Upper lobe of left lung (tissue), 6 donors: ENCODE measurements at regions not wholly inside any gene's neighbourhood (a gene's known extent, or its start where the extent isn't known, plus 50 kb on each side); places are given as distances from the start of the nearest gene placed in this dataset.

ENCODE experiments used
- ATAC-seq, 2 donors: fragments of 200-7000 bp; cut with Tn5 transposase; one replicate each; pipeline ENCODE4 v1.9.1; 2022; ENCODE audit warnings: mild to moderate bottlenecking in 2 of 2, moderate library complexity in 2 of 2; ENCODE audit not compliant: low FRiP score in 2 of 2
- DNase-seq, 2 donors: peaks; one replicate each; pipeline ENCODE4 v3.0.0-alpha.2; 2019 to 2020
- H3K27ac ChIP-seq, 4 donors: fragments of 200-600 bp; sonication (generic); one replicate each; pipeline ENCODE4 v1.5.1; 2016 to 2019
- H3K27me3 ChIP-seq, 4 donors: fragments of 200-600 bp; sonication (generic); one replicate each; pipeline ENCODE4 v1.5.1; 2017 to 2019
- H3K36me3 ChIP-seq, 4 donors: fragments of 200-600 bp; sonication (generic); one replicate each; pipeline ENCODE4 v1.5.1; 2016 to 2019
- H3K4me1 ChIP-seq, 4 donors: fragments of 200-600 bp; sonication (generic); one replicate each; pipeline ENCODE4 v1.5.1; 2018 to 2019
- H3K4me3 ChIP-seq, 4 donors: fragments of 200-600 bp; sonication (generic); one replicate each; pipeline ENCODE4 v1.5.1; 2017 to 2019; ENCODE audit warnings: mild to moderate bottlenecking in 2 of 4, moderate library complexity in 1 of 4
- H3K9me3 ChIP-seq, 4 donors: fragments of 200-600 bp; sonication (generic); one replicate each; pipeline ENCODE4 v1.5.1; 2018 to 2019
- CTCF ChIP-seq, 6 experiments: fragments of 450-650 bp in 4 of 6; fragments of 200-600 bp in 2 of 6; sonication (generic) in 2 of 6; IDR thresholded peaks; one replicate each; pipeline ENCODE4 v1.5.1; 2016 to 2019; ENCODE audit warnings: antibody characterized with exemption in 6 of 6
- EP300 ChIP-seq, 4 donors: sonication (generic); formaldehyde crosslinking; IDR thresholded peaks; one replicate each; pipeline ENCODE4 v1.5.1; 2017; ENCODE audit warnings: antibody characterized with exemption in 4 of 4, control low read depth in 2 of 4
- POLR2A ChIP-seq, 4 donors: fragments of 450-650 bp; IDR thresholded peaks; one replicate each; pipeline ENCODE4 v1.5.1; 2016 to 2017; ENCODE audit warnings: antibody characterized with exemption in 4 of 4, mild to moderate bottlenecking in 2 of 4
- POLR2AphosphoS5 ChIP-seq, 2 donors: sonication (generic); formaldehyde crosslinking; IDR thresholded peaks; one replicate each; pipeline ENCODE4 v1.5.1; 2017; ENCODE audit warnings: antibody characterized with exemption in 2 of 2
- WGBS, 2 donors: methylation state at CpG; one replicate each; pipeline ENCODE4 v1.1.5; 2017 to 2018; 5-methylcytosine and 5-hydroxymethylcytosine counted together
- donor health status: DM: no; HTN: no; CAD: no; lungs with moderate emphysema.
- donor health status: DM: no; HTN: yes; CAD: no; lungs with severe emphysema.

- no peaks in the 10 kb centered on the region for H3K4me1 ChIP-seq
- no peak for DNase-seq
- H3K9me3 ChIP-seq: no peaks in the 10 kb centered on the region
- 83 to 90% methylated on average over 4 of the region's 4 CpGs for WGBS, 2 donors
- no peaks in the 10 kb centered on the region for H3K36me3 ChIP-seq
- H3K27me3 ChIP-seq: no peaks in the 10 kb centered on the region
- no peak for TF ChIP-seq CTCF (IDR thresholded peaks at IDR 0.05)
- H3K4me3 ChIP-seq: no peak overlapping the region
- no peak for ATAC-seq
- H3K27ac ChIP-seq: no peak overlapping the region
Measured at GRCh38 chr22:49056301-49056700, 771.4 kb downstream of the BRD1 start.

- Histone ChIP-seq H3K36me3 (no peaks in the 10 kb centered on the region), H3K27ac (no peak overlapping the region), H3K4me3 (no peak overlapping the region), H3K27me3 (no peaks in the 10 kb centered on the region), H3K9me3 (no peaks in the 10 kb centered on the region), H3K4me1 (no peaks in the 10 kb centered on the region)
- ATAC-seq (no peak), DNase-seq (no peak)
- TF ChIP-seq POLR2AphosphoS5 (IDR thresholded peaks at IDR 0.05) (no peak), CTCF (IDR thresholded peaks at IDR 0.05) (no peak), POLR2A (IDR thresholded peaks at IDR 0.05) (no peak)
- WGBS, 2 donors: 72 to 81% methylated on average over 6 of the region's 6 CpGs
Measured at GRCh38 chr22:49055406-49055805, 772.3 kb downstream of the BRD1 start.

- Histone ChIP-seq H3K9me3 (no peaks in the 10 kb centered on the region), H3K4me3 (no peak overlapping the region), H3K36me3 (no peaks in the 10 kb centered on the region), H3K4me1 (no peaks in the 10 kb centered on the region), H3K27ac (no peak overlapping the region), H3K27me3 (no peaks in the 10 kb centered on the region)
- no peak for TF ChIP-seq POLR2AphosphoS5 (IDR thresholded peaks at IDR 0.05)
- TF ChIP-seq CTCF (IDR thresholded peaks at IDR 0.05): no peak
- TF ChIP-seq EP300 (IDR thresholded peaks at IDR 0.05): no peak
- TF ChIP-seq POLR2A (IDR thresholded peaks at IDR 0.05): no peak
- DNase-seq (no peak), ATAC-seq (no peak)
- WGBS, 2 donors: 73 to 81% methylated on average over 3 of the region's 3 CpGs
Measured at GRCh38 chr22:49053578-49053977, 774.1 kb downstream of the BRD1 start.

DNA sequence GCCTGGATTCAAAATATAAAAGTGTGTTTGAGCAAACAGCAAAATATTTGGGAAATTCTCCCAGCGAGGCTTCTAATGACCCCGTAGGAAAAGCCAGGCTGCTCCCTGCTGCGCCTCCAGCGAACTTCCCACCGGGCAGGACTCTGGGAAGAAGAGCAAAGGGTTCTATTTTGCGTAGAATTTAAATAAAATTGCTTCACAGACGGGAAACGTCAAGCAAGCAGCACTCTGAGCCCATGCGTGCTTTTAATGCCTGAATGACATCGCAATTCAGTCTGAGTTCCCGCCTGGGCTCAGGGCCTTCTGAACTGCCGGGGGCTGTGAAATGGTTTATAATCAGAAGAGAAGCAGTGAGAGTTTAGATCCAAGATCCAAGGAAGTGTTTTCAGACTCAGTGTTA lies 775.1 kb downstream of the BRD1 start:
- TF ChIP-seq POLR2A (IDR thresholded peaks at IDR 0.05) (no peak), POLR2AphosphoS5 (IDR thresholded peaks at IDR 0.05) (no peak), CTCF (IDR thresholded peaks at IDR 0.05) (no peak), EP300 (IDR thresholded peaks at IDR 0.05) (no peak)
- no peaks in the 10 kb centered on the region for H3K9me3 ChIP-seq
- H3K27ac ChIP-seq: no peak overlapping the region
- ATAC-seq (no peak), DNase-seq (no peak)
- H3K4me3 ChIP-seq: peak overlapping the region in 3 of 4 donors; percentile 29 to 43 (median 43)
- WGBS, 2 donors: 72 to 75% methylated on average over 12 of the region's 12 CpGs
- H3K27me3 ChIP-seq: no peaks in the 10 kb centered on the region
- no peaks in the 10 kb centered on the region for H3K36me3 ChIP-seq
- no peaks in the 10 kb centered on the region for H3K4me1 ChIP-seq

DNA sequence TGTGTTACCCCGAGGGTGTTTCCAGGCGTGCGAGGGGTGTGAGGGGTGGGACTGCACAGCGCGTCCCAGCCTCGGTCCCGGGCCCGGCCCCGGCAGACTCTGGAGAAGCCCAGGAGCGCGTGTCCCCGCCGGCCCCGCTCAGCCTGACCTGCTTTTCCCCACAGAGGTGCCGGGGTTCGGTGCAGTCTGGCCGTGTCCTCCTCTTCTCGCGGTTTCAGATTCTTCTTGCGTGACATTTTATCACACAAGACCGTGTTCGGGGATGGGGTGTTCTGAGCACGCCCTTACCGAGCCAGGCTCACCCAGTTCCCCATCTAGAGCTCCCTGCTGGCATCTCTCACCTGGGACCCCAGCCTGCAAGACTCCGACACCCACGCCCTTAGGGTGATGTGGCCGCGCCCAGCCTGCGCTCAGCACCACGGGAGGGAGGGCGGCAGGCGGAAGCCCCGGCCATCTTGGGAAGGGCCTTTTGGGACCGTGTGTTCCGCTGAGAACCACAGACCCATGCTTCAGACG lies 775.6 kb downstream of the BRD1 start:
- TF ChIP-seq EP300 (IDR thresholded peaks at IDR 0.05) (no peak), CTCF (IDR thresholded peaks at IDR 0.05) (no peak), POLR2AphosphoS5 (IDR thresholded peaks at IDR 0.05) (no peak), POLR2A (IDR thresholded peaks at IDR 0.05) (no peak)
- ATAC-seq (peak in 1 of 2 donors; percentile 67), DNase-seq (peak in 1 of 2 donors; percentile 85)
- H3K36me3 ChIP-seq: no peaks in the 10 kb centered on the region
- no peaks in the 10 kb centered on the region for H3K27me3 ChIP-seq
- no peaks in the 10 kb centered on the region for H3K9me3 ChIP-seq
- WGBS, 2 donors: 51 to 77% methylated on average over 34 to 36 of the region's 36 CpGs
- H3K4me3 ChIP-seq: peak overlapping the region in 3 of 4 donors; percentile 29 to 43 (median 43)
- no peaks in the 10 kb centered on the region for H3K4me1 ChIP-seq
- H3K27ac ChIP-seq: no peak overlapping the region
